ENCODE measurements at regions not wholly inside any gene's neighbourhood (a gene's known extent, or its start where the extent isn't known, plus 50 kb on each side); places are given as distances from the start of the nearest gene placed in this dataset.
"Not testable (repeated sequence)": the region's sequence is repeated elsewhere in the genome, so short reads cannot be mapped to it uniquely, and the experiment has no call there.

DNA sequence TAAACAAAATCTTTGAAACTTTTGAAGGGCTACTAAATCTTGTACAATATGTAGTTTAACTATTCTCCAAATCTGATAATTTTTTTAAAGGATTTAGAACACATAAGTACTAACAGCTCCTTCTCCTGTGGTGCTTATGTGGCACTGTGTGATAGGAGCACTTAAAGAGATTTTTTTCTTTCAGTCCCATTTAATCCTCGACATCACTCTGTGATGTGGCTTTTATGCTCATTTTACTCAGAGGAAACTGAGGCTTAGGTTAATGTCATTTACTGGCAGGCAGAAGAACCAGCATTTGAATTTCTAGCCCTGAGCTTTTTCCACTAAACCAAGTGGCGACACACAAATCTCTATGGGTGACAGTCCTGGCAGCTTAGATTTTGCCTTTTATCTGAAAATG is 92.4 kb downstream of the SAMD9 start:
- no peak overlapping the region for H2BK5ac ChIP-seq (ENCODE audit: low read depth, low read length, poor library complexity)
- no CpG with 5 or more reads among the region's 2 CpGs for WGBS (ENCODE audit: extremely low coverage, insufficient coverage, insufficient read length)
- H3K4me1 ChIP-seq (ENCODE audit: control insufficient read depth in 1 of 2, insufficient read depth in 2 of 2, low read length in 2 of 2): no peaks in the 10 kb centered on the region
- H3K9ac ChIP-seq (ENCODE audit: low read length): no peak overlapping the region
- DNase-seq: no peak
- no peaks in the 10 kb centered on the region for H3K36me3 ChIP-seq (ENCODE audit: control insufficient read depth in 1 of 2, insufficient read depth in 2 of 2, low read length in 2 of 2)
- H3K79me1 ChIP-seq (ENCODE audit: low read length): no peaks in the 10 kb centered on the region
- no peaks in the 10 kb centered on the region for H3K79me2 ChIP-seq (ENCODE audit: control insufficient read depth, insufficient read depth, low read length, poor library complexity)
- H3K9me3 ChIP-seq (ENCODE audit: insufficient read depth, low read depth, low read length): no peaks in the 10 kb centered on the region
- no peak overlapping the region for H2BK12ac ChIP-seq (ENCODE audit: low read length)
- no peaks in the 10 kb centered on the region for H3K27me3 ChIP-seq (ENCODE audit: insufficient read depth, low read length)
- no peak overlapping the region for H3K4ac ChIP-seq (ENCODE audit: low read depth, low read length)
- no peak overlapping the region for H3K23ac ChIP-seq (ENCODE audit: low read length)
- H2AFZ ChIP-seq (ENCODE audit: insufficient read depth, low read length, poor library complexity): no peak overlapping the region
- H4K8ac ChIP-seq (ENCODE audit: low read depth, low read length): no peak overlapping the region
- no peak overlapping the region for H3K4me2 ChIP-seq (ENCODE audit: low read length)
- no peak overlapping the region for H4K12ac ChIP-seq (ENCODE audit: low read depth, low read length)
- H3K18ac ChIP-seq (ENCODE audit: low read length): no peak overlapping the region
- H3K14ac ChIP-seq (ENCODE audit: low read length): no peak overlapping the region
- no peak overlapping the region for H2AK5ac ChIP-seq (ENCODE audit: low read length)
- no peak overlapping the region for H3K27ac ChIP-seq (ENCODE audit: low read depth, low read length)
- no peak overlapping the region for H2BK120ac ChIP-seq (ENCODE audit: insufficient read depth, low read length, poor library complexity)
- H4K91ac ChIP-seq (ENCODE audit: low read depth, low read length): no peak overlapping the region
- no peak overlapping the region for H3K4me3 ChIP-seq (ENCODE audit: low read depth, low read length)

DNA sequence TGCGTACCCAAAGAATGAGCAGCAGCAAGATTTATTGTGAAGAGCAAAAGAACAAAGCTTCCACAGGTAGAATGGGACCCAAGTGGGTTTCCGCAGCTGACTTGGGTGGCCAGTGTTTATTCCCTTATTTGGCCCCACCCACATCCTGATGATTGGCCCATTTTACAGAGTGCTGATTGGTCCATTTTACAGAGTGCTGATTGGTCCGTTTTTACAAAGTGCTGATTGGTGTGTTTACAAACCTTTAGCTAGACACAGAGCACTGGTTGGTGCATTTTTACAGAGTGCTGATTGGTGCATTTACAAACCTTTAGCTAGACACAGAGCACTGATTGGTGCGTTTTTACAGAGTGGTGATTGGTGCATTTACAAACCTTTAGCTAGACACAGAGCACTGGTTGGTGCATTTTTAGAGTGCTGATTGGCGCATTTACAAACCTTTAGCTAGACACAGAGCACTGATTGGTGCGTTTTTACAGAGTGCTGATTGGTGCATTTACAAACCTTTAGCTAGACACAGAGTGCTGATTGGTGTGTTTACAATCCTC is 94.8 kb downstream of the SAMD9 start:
- H3K79me2 ChIP-seq (ENCODE audit: control insufficient read depth, insufficient read depth, low read length, poor library complexity); H3K4me2 ChIP-seq (ENCODE audit: low read length); H3K4me1 ChIP-seq (ENCODE audit: control insufficient read depth in 1 of 2, insufficient read depth in 2 of 2, low read length in 2 of 2); H4K8ac ChIP-seq (ENCODE audit: low read depth, low read length); H3K9ac ChIP-seq (ENCODE audit: low read length); H2AFZ ChIP-seq (ENCODE audit: insufficient read depth, low read length, poor library complexity); H4K12ac ChIP-seq (ENCODE audit: low read depth, low read length); H2AK5ac ChIP-seq (ENCODE audit: low read length); H3K23ac ChIP-seq (ENCODE audit: low read length); H3K18ac ChIP-seq (ENCODE audit: low read length); H3K27me3 ChIP-seq (ENCODE audit: insufficient read depth, low read length); H2BK120ac ChIP-seq (ENCODE audit: insufficient read depth, low read length, poor library complexity); H3K9me3 ChIP-seq (ENCODE audit: insufficient read depth, low read depth, low read length); H3K4me3 ChIP-seq (ENCODE audit: low read depth, low read length); H2BK12ac ChIP-seq (ENCODE audit: low read length); H3K79me1 ChIP-seq (ENCODE audit: low read length); H3K27ac ChIP-seq (ENCODE audit: low read depth, low read length); H3K14ac ChIP-seq (ENCODE audit: low read length); H2BK5ac ChIP-seq (ENCODE audit: low read depth, low read length, poor library complexity); H3K4ac ChIP-seq (ENCODE audit: low read depth, low read length); H3K36me3 ChIP-seq (ENCODE audit: control insufficient read depth in 1 of 2, insufficient read depth in 2 of 2, low read length in 2 of 2); DNase-seq; H4K91ac ChIP-seq (ENCODE audit: low read depth, low read length): not testable (repeated sequence)
- no CpG with 5 or more reads among the region's 6 CpGs for WGBS (ENCODE audit: extremely low coverage, insufficient coverage, insufficient read length)

DNA sequence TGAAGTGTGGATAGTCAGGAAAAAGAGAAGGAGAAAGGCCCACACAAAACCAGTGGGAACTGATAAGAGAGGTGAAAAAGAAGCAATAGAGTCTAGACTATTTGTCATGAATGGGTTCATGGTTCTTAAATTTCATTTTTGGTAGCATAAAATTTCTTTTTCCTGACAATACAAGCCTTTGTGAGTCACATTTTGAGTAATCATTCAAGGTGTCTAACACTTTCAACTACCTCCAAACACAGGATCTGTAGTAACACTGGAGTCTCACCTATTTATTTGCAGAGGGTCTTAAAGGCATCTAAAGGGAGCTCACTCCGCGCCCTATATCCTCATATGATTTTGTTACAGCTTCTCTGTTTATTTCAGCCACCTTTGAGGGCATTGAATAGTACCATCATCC is 96.0 kb downstream of the SAMD9 start:
- no CpG with 5 or more reads among the region's 2 CpGs for WGBS (ENCODE audit: extremely low coverage, insufficient coverage, insufficient read length)
- DNase-seq: no peak
- no peaks in the 10 kb centered on the region for H3K79me1 ChIP-seq (ENCODE audit: low read length)

DNA sequence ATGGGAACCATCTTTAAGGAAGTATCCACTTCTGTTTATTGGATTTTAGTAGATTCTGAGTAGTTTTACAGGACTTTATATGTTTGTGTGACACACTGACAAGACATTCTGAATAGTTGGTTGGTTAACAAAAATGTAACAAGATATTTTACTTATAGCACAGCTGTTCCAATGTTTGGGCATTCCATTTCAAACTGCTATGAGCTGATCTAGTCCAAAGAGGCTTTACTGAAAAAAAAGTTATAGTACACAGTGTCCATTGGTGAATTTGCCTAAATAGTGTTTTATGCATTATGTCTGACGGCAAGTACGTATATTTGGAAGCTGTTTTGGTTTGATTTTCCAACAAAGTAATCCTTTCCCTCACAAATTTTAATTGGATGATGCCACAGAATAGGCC is 99.1 kb downstream of the SAMD9 start:
- no peak overlapping the region for H3K23ac ChIP-seq (ENCODE audit: low read length)
- H3K27me3 ChIP-seq (ENCODE audit: insufficient read depth, low read length): no peaks in the 10 kb centered on the region
- H3K4me1 ChIP-seq (ENCODE audit: control insufficient read depth in 1 of 2, insufficient read depth in 2 of 2, low read length in 2 of 2): peaks cover 0 to 3% of the 10 kb centered on the region in 2 experiments
- no peak overlapping the region for H2AK5ac ChIP-seq (ENCODE audit: low read length)
- no peak overlapping the region for H2BK12ac ChIP-seq (ENCODE audit: low read length)
- no peak overlapping the region for H3K9ac ChIP-seq (ENCODE audit: low read length)
- no peak overlapping the region for H4K12ac ChIP-seq (ENCODE audit: low read depth, low read length)
- no peaks in the 10 kb centered on the region for H3K36me3 ChIP-seq (ENCODE audit: control insufficient read depth in 1 of 2, insufficient read depth in 2 of 2, low read length in 2 of 2)
- no peak overlapping the region for H2AFZ ChIP-seq (ENCODE audit: insufficient read depth, low read length, poor library complexity)
- H2BK120ac ChIP-seq (ENCODE audit: insufficient read depth, low read length, poor library complexity): no peak overlapping the region
- H3K18ac ChIP-seq (ENCODE audit: low read length): no peak overlapping the region
- no peak overlapping the region for H4K8ac ChIP-seq (ENCODE audit: low read depth, low read length)
- H4K91ac ChIP-seq (ENCODE audit: low read depth, low read length): no peak overlapping the region
- no peak overlapping the region for H3K4me3 ChIP-seq (ENCODE audit: low read depth, low read length)
- no peaks in the 10 kb centered on the region for H3K9me3 ChIP-seq (ENCODE audit: insufficient read depth, low read depth, low read length)
- no CpG with 5 or more reads among the region's 2 CpGs for WGBS (ENCODE audit: extremely low coverage, insufficient coverage, insufficient read length)
- no peak overlapping the region for H3K4ac ChIP-seq (ENCODE audit: low read depth, low read length)
- H3K79me1 ChIP-seq (ENCODE audit: low read length): peaks cover 2% of the 10 kb centered on the region
- no peak for DNase-seq
- no peak overlapping the region for H3K14ac ChIP-seq (ENCODE audit: low read length)
- H3K4me2 ChIP-seq (ENCODE audit: low read length): no peak overlapping the region
- no peak overlapping the region for H3K27ac ChIP-seq (ENCODE audit: low read depth, low read length)
- no peaks in the 10 kb centered on the region for H3K79me2 ChIP-seq (ENCODE audit: control insufficient read depth, insufficient read depth, low read length, poor library complexity)
- no peak overlapping the region for H2BK5ac ChIP-seq (ENCODE audit: low read depth, low read length, poor library complexity)

More for the DNA sequence above, 96.0 kb downstream of the SAMD9 start:
- Histone ChIP-seq H3K4me3 (ENCODE audit: low read depth, low read length) (no peak overlapping the region), H4K12ac (ENCODE audit: low read depth, low read length) (no peak overlapping the region), H3K4ac (ENCODE audit: low read depth, low read length) (no peak overlapping the region), H2AK5ac (ENCODE audit: low read length) (no peak overlapping the region), H3K14ac (ENCODE audit: low read length) (no peak overlapping the region), H4K8ac (ENCODE audit: low read depth, low read length) (no peak overlapping the region), H3K4me1 (ENCODE audit: control insufficient read depth in 1 of 2, insufficient read depth in 2 of 2, low read length in 2 of 2) (no peaks in the 10 kb centered on the region), H3K4me2 (ENCODE audit: low read length) (no peak overlapping the region), H2BK120ac (ENCODE audit: insufficient read depth, low read length, poor library complexity) (no peak overlapping the region), H2BK12ac (ENCODE audit: low read length) (no peak overlapping the region), H3K27ac (ENCODE audit: low read depth, low read length) (no peak overlapping the region), H3K9me3 (ENCODE audit: insufficient read depth, low read depth, low read length) (no peaks in the 10 kb centered on the region), H3K36me3 (ENCODE audit: control insufficient read depth in 1 of 2, insufficient read depth in 2 of 2, low read length in 2 of 2) (no peaks in the 10 kb centered on the region), H3K9ac (ENCODE audit: low read length) (no peak overlapping the region), H3K23ac (ENCODE audit: low read length) (no peak overlapping the region), H3K79me2 (ENCODE audit: control insufficient read depth, insufficient read depth, low read length, poor library complexity) (no peaks in the 10 kb centered on the region), H2AFZ (ENCODE audit: insufficient read depth, low read length, poor library complexity) (no peak overlapping the region), H4K91ac (ENCODE audit: low read depth, low read length) (no peak overlapping the region), H2BK5ac (ENCODE audit: low read depth, low read length, poor library complexity) (no peak overlapping the region), H3K18ac (ENCODE audit: low read length) (no peak overlapping the region), H3K27me3 (ENCODE audit: insufficient read depth, low read length) (no peaks in the 10 kb centered on the region)

All from trophoblast cell (in vitro differentiated cells and primary cell).